Kidney (tissue), 13 donors: ENCODE measurements at regions not wholly inside any gene's neighbourhood (a gene's known extent, or its start where the extent isn't known, plus 50 kb on each side); places are given as distances from the start of the nearest gene placed in this dataset.

Experiments used
- DNase-seq, 5 donors: peaks; one replicate each; pipeline ENCODE4 v3.0.0-alpha.2; 2013 to 2020
- FAIRE-seq: peaks from 2 replicates; lab custom pipeline; 2012; peaks lifted over from hg19 to GRCh38; lab: Jason Lieb, UNC
- H3K27ac ChIP-seq, 2 donors: one replicate each; pipeline ENCODE4 v1.7.0; 2013; ENCODE audit warnings: low read depth in 2 of 2, low read length in 2 of 2, inconsistent platforms in 1 of 2
- H3K27me3 ChIP-seq: one replicate; pipeline ENCODE4 v1.7.1; 2013; ENCODE audit warnings: low read length, inconsistent platforms; ENCODE audit not compliant: control insufficient read depth, insufficient read depth
- H3K36me3 ChIP-seq, 3 donors: one replicate each; pipeline versions ENCODE4 v1.7.0 to v1.7.1; 2013; ENCODE audit warnings: low read length in 3 of 3, control low read depth in 1 of 3, inconsistent platforms in 1 of 3; ENCODE audit not compliant: insufficient read depth in 3 of 3, control insufficient read depth in 2 of 3
- H3K4me1 ChIP-seq, 3 donors: one replicate each; pipeline versions ENCODE4 v1.7.0 to v1.7.1; 2013; ENCODE audit warnings: low read length in 3 of 3, inconsistent platforms in 1 of 3, low read depth in 1 of 3; ENCODE audit not compliant: control insufficient read depth in 2 of 3, insufficient read depth in 2 of 3
- H3K4me3 ChIP-seq, 3 donors: one replicate each; pipeline versions ENCODE4 v1.7.0 to v1.8.1; 2013; ENCODE audit warnings: low read length in 3 of 3, control low read depth in 1 of 3, inconsistent platforms in 1 of 3
- H3K9ac ChIP-seq, 3 donors: one replicate each; pipeline versions ENCODE4 v1.7.0 to v1.7.1; 2013; ENCODE audit warnings: low read length in 3 of 3, control low read depth in 1 of 3, inconsistent platforms in 1 of 3
- H3K9me3 ChIP-seq, 3 donors: one replicate each; pipeline versions ENCODE4 v1.7.0 to v1.7.1; 2013; ENCODE audit warnings: low read length in 3 of 3, control low read depth in 1 of 3, inconsistent platforms in 1 of 3; ENCODE audit not compliant: control insufficient read depth in 2 of 3, insufficient read depth in 1 of 3
- intact Hi-C: fragments of 100-400 bp; cut with DNase I; formaldehyde crosslinking; loops from one replicate; pipeline ENCODE4 v1.11.1; 2022
- TF ChIP-seq, protein P1 (sequence below): IDR thresholded peaks from 3 replicates; pipeline ENCODE4 v1.5.1; 2012; ENCODE audit warnings: mild to moderate bottlenecking, moderate library complexity, borderline replicate concordance; ENCODE audit not compliant: insufficient read depth; ENCODE audit errors: extremely low read depth
- donor health status: control.
- donor health status: control.
- donor health status: control.
- donor health status: control.
- donor health status: control.
- donor health status: DM: yes; HTN: yes; CAD: no.
- donor health status: Normal renal cell carcinoma (clear cell type).

DNA sequence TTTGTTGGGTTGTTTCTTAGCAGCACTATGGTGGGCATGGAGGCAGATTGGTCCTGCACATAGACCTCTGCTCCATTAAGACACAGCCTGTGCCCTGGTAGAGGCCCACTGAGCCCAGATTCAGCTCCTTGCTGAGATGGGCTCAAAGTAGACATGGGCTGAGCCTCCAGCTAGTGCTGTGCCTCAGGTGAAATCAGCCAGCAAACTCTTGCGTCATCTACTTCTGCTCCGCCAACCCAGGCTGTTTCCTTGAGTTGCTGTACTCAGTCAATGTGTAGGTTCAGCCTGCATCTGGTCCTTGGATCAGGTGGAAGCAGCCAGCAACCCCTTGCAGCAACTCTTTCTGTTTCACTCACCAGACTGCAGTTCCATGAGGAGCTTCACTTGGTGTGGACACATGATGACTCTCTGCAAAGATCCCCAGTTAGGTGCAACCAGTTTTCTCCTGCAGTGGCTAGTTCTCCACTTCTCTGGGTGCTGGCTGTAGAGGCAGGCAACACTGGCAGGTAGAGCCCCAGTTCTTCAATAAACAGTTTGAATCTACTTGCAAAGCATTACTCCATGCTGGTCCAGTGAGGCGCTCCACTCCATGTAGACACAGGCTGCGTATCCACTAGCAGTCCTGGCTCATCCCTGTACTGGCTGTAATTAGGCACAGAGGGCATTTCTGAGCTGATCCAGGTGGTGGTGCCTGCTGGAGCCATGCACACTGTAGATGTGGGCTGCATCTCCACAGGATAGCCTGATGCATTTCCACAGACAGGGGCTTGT, 199.0 kb upstream of the MAMLD1 start:
- Histone ChIP-seq H3K4me1 (no peaks in the 10 kb centered on the region), H3K36me3 (no peaks in the 10 kb centered on the region), H3K27me3 (no peaks in the 10 kb centered on the region), H3K9ac (no peak overlapping the region), H3K9me3 (no peaks in the 10 kb centered on the region), H3K27ac (no peak overlapping the region), H3K4me3 (no peak overlapping the region)
- DNase-seq (no peak), FAIRE-seq (no peak)
- TF ChIP-seq, protein P1, sequence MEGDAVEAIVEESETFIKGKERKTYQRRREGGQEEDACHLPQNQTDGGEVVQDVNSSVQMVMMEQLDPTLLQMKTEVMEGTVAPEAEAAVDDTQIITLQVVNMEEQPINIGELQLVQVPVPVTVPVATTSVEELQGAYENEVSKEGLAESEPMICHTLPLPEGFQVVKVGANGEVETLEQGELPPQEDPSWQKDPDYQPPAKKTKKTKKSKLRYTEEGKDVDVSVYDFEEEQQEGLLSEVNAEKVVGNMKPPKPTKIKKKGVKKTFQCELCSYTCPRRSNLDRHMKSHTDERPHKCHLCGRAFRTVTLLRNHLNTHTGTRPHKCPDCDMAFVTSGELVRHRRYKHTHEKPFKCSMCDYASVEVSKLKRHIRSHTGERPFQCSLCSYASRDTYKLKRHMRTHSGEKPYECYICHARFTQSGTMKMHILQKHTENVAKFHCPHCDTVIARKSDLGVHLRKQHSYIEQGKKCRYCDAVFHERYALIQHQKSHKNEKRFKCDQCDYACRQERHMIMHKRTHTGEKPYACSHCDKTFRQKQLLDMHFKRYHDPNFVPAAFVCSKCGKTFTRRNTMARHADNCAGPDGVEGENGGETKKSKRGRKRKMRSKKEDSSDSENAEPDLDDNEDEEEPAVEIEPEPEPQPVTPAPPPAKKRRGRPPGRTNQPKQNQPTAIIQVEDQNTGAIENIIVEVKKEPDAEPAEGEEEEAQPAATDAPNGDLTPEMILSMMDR: no peak
- intact Hi-C loops: no loop called here

DNA sequence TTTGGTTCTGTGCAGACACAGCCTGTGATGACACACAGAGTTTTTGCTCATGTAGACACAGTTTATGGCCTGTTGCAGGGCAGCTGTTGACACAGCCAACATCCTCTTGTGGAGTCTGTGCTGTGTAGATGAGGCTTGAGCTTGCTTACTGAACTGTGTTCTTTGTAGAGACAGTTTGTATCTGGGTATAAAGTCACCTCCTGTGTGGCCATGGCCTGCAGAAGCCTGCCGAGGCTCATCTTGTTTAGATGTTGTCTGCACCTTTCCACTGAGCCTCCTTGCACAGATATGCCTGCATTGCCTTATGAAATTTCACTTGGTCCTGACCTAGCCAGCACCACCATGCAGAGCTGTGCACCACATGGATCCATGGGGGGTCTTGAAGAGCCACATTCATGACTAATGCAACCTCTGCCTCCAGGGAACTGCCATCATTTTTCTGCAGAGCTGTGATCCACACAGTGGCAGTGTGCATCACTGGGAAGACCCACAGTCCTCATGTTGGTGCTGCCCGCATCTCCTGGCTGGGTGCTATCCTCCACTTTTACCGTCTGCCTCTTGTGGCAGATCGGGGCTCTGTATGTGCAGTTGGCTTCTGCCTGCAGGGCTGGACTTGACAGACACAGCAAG, 198.0 kb upstream of the MAMLD1 start:
- DNase-seq: no peak
- Histone ChIP-seq H3K9ac (no peak overlapping the region), H3K27ac (no peak overlapping the region), H3K27me3 (no peaks in the 10 kb centered on the region), H3K4me1 (no peaks in the 10 kb centered on the region), H3K36me3 (no peaks in the 10 kb centered on the region), H3K9me3 (no peaks in the 10 kb centered on the region), H3K4me3 (no peak overlapping the region)
- TF ChIP-seq, protein P1: no peak
- intact Hi-C loops: no loop called here
- FAIRE-seq: no peak

DNA sequence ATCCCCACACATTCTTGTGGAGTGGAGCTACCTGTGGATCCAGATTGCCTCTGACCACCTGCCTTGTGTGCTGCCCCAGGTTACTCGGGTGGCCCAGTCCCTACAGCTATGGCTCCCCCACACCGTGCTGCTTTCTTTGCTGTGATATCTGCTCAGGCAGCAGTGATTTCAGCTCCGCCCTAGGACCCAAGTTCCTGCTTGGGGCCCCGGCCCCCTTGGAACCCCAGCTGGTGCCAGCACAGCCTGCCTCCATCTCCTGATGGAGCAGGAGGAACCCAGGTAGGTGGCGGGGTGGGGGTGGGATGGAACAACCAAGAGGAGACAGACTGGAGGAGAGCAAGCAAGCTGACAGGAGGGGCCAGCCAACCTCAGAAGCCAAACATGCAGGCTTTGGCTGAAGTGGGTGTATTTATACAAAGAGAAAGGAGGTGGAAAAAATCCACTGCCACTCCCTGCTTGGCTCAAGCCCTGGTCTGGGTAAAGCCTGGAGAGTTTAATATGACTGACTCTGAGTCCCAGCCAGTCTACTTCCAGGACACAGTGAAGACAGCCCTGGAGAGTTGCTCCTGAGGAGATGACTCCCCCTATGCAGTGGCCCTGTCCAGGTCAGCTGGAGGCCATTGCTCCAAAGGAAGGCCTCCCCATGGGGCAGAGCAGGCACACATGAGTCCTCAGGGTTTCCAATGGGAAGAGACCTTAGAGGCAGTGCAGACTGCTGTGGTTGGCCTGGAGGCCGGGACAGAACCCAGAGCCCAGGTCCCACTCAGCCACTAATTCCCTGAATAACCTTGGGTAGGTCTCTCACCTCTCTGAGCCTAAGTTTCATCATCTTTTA, 197.1 kb upstream of the MAMLD1 start:
- Histone ChIP-seq H3K36me3 (no peaks in the 10 kb centered on the region), H3K9ac (no peak overlapping the region), H3K27ac (no peak overlapping the region), H3K4me1 (no peaks in the 10 kb centered on the region), H3K4me3 (no peak overlapping the region), H3K27me3 (no peaks in the 10 kb centered on the region), H3K9me3 (no peaks in the 10 kb centered on the region)
- TF ChIP-seq, protein P1: no peak
- no peak for DNase-seq
- intact Hi-C loops: no loop called here
- FAIRE-seq: no peak
